Suppressor macrophage (primary cell): ENCODE measurements at regions not wholly inside any gene's neighbourhood (a gene's known extent, or its start where the extent isn't known, plus 50 kb on each side); places are given as distances from the start of the nearest gene placed in this dataset.

Experiments
- DNase-seq, 4 experiments: peaks; one replicate each; pipeline ENCODE4 v3.0.0-alpha.2; 2020 to 2022

DNA sequence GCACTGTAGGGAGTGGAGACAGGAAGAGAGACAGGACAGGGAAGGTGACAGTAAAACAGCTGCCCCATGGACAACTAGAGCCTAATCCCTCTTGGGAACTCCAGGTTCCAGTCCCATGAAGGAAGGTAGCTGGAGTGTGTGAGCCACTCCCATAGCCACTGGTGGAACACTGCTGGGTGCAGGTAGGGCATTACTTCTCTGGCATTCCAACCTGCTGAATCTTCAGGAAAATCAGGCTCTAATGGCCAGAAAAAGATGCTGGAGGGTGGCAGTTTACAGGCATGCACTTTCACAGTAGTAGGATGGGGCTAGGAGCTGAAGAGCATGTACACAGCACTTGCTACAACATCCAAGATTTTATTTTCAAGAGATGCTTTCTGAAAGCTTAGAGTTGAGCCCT is 259.4 kb downstream of the AUH start:
- no peak for DNase-seq

DNA sequence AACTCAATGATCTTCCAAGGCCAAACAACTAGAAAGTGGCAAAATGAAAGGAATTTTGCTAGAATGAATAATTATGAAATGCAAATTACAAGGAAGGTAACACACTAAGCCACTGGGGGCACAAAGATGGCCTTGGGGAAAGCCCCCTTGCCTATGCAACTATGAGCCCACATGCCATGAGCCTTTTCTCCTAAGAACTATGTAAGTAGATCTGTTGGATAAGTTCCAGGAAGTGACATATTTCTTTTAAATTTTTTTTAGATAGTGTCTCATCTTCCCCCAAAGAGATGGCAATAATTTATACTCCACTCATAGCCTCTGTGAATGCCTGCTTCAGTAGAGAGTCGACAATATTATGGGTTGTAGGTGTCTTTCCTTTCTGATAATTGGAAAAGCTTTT is 257.8 kb downstream of the AUH start:
- DNase-seq: peak in 1 of 4 experiments; percentile 12

DNA sequence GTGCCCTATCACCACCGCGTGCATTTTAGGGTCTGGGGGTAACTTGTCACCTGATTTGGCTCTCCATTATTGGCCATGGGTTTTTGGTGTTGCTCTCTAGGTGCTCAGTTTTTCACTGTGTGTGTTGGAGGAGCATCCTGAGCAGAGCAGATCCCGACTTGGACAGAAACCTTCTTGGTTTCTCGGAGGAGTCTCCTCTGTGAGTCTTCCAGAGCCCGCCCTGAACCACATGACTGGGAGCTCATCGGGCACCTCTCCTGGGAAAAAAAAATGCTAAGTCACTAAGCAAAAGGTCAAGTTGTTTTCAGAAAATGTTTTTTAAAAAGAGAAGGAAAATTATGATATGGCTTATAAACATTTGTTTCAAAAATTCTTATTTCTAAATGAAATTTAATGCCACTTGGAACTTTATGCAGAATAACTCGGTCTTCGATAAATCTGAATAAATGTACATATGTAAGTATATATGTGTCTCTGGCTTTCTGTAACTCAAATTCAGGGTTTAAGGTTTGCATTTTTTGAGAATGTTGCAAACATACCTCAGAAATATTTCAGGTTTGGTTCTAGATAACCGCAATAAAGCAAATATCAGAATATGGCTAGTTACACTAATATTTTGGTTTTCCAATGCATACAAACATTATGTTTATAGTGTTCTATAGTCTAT is 255.2 kb downstream of the AUH start:
- no peak for DNase-seq

GRCh38 chr9:91111226-91111625 is 250.5 kb downstream of the AUH start:
- no peak for DNase-seq

DNA sequence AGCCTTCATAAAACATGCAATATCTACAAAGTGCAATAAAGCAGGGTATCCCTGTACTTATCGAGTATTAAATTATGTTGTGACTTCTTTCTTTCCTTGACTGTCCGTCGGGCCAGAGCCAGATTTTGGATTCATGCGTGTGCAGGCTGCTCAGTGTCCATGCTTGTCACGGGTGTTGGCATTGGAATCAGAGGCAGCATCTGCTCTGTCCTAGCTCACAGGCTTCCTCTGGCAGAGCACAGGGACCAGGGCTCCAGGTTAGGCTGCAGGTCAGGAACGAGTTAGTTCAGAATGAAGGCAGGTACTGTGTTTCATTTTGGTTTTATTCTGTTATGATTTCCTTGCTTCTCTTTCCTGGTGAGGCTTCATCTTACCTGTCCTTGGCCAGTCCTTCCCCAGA is 249.8 kb downstream of the AUH start:
- DNase-seq: no peak

GRCh38 chr9:91113016-91113415 is 248.7 kb downstream of the AUH start:
- no peak for DNase-seq

GRCh38 chr9:91114450-91114849 is 247.3 kb downstream of the AUH start:
- DNase-seq: no peak

DNA sequence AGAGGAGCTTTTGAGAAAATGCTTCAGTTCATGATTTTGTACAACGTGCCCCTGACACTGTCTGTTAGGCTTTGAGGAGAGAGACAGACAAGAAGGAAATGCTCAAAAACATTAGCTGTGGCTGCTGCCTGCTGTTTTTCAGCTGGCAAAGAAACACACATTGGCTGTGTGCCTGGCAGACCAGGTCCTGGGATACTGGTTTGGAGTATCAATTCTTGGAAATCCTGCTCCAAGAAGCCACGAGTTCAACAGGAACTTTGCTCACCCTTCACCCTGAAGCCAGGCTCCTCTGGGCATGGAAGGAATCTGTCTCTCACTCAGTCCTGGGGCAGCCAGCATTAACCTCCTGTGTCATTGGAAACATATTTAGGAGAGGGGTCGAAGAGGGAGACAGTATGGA is 245.5 kb downstream of the AUH start:
- no peak for DNase-seq

DNA sequence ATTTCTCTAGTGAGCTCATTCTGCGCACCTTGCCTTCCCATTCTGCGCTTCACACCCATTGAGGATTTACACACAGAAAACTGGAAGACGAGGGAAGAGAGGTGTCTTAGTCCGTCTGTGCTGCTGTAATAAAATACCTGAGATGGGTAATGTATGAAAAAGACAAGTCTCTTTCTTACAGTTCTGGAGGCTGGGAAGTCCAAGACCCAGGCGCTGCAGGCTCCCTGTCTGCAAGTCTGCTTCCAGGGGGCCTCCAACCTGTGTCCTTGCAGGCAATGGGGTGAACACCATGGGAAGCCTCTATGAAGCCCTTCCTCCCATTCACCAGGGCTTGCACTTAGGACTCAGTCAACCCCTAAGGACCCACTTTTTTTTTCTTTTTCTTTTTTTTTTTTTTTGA is 245.0 kb downstream of the AUH start:
- DNase-seq: no peak

DNA sequence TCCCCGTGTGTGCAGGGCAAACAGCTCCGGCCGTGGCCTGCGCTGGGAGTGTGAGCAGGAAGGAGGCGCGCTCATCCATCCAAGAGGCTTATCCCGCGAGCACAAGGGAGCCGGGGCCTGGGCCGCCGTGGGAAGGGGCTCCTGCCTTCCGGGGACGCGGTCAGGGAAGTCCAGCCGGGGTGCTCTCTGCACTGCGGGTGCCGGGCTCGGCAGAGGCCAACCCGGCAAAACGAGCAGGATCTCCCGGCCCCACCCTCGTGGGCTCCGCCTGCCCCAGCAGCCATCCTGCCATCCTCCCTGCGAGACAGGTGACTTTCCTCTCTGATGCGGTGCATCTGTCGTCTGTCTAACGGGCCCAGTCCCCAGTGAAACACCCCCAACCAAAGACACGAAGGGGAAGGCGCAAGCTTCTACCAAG is 244.2 kb downstream of the AUH start:
- no peak for DNase-seq

DNA sequence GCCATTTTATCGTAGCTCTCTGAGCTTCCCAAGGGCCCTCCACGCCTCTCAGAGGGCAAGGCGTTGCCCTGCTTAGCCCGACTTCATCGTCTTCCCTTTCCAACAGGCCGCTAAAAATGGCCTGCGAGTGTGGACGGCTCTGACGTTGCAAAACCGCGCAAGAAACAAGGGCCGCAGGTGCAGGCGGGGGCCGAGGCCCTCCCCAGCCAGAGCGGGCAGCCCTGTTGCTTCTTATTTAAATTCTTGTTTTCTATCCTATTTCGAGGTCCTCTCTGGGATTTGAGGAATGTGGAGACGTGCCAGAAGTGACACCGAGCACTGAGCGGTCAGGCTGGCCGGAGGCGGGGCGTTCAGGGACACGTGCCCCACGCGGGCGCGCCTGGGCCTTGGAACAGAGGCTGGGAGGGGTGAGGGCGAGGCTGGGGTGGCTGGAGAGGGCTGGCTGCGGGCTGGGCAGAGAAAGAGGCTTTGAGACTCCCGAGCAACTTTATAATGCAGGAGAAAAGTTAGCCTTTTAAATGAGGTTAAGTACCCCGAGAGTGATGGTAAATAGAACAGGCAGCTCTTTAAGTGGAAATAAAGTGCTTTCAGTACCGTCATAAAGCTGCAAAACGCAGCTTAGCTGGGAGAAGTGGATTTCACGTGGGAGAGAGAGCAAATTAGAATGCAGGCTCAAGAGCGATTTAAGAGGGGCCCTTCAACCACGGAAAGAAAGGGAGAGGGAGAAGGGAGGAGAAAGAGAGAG is 243.6 kb downstream of the AUH start:
- peak; percentile 31 to 70 (median 50) for DNase-seq

- no peak for DNase-seq
These were observed 243.1 kb downstream of the AUH start for GRCh38 chr9:91118704-91119025.

GRCh38 chr9:91119142-91119541 is 242.6 kb downstream of the AUH start:
- DNase-seq: no peak

DNA sequence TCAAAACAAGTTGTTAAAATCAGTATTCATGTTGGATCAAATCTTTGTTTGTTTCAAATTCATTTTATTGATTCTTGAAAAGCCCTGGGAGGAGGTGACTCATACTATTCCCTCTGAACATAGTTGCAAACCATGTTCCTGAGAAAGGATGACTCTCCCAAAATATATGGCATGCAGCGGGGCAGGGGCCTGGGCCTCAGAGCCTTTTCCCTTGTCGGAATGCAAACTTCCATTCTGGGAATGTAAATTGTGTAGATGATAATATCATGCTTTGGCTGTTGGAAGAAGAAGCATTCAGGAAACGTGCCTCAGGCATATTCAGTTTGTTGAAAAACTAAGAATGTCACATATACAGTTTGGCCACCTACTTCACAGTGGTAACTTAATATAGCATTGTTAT is 242.0 kb downstream of the AUH start:
- DNase-seq: no peak

- no peak for DNase-seq
These were observed 241.5 kb downstream of the AUH start for GRCh38 chr9:91120200-91120599.

GRCh38 chr9:91122755-91123154 is 239.0 kb downstream of the AUH start:
- DNase-seq: no peak

GRCh38 chr9:91126761-91127445 is 234.8 kb downstream of the AUH start:
- DNase-seq: no peak

GRCh38 chr9:91127653-91128052 is 234.1 kb downstream of the AUH start:
- DNase-seq: no peak

GRCh38 chr9:91130796-91131318 is 230.9 kb downstream of the AUH start:
- DNase-seq: no peak

DNA sequence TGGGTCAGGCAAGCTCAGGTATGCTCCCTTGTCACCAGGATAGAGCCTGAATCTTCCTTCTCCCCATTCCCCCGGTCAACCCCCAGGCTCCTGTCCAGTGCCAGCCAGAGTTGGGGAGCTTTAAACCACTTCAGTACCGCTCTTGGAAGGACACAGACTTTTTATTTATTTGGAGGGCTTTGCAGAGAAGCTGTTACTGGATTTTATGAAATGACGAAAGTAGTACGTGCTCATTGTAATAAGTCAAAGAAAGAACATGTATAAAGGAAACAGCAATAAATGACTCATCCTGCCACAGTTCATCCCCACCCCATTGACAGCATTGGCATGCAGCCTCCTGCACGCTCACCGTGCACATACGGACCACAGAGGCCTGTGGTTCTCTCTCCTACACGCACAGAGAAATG is 230.3 kb downstream of the AUH start:
- peak; percentile 37 to 72 (median 48) for DNase-seq

GRCh38 chr9:91132576-91133073 is 229.1 kb downstream of the AUH start:
- no peak for DNase-seq

DNA sequence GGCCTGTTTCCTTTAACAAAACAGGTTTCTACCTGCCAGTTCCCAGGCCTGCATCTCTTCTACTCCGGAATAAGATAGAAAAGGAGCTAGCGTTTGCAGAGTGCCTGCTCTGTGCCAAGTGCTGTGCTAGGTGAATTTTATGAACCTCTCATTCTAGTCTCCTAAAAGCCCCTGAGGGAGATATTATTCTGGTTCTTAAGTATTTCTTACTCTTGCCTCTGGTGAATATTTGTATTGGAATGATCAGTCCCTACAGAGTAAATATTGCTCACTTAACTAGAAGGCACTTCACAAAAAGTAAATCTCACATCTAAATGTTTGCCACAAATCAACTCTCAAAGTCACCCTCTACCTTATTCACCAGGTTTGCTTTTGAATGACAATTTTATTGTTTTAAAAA is 227.1 kb downstream of the AUH start:
- DNase-seq: no peak

DNA sequence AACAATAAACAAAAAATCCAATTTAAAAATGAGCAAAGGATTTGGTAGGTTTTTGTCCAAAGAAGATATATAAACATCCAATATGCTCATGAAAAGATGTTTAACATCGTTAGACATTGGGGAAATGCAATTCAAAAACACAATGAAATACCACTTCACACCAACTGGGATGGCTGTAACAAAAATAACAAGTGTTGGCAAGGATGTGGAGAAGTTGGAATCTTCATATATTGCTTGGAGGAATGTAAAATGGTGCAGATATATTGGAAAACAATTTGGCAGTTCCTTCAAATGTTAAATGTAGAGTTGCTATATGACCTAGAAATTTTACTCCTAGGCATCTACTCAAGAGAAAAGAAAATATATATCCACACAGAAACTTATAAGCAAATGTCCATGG is 224.3 kb downstream of the AUH start:
- no peak for DNase-seq

DNA sequence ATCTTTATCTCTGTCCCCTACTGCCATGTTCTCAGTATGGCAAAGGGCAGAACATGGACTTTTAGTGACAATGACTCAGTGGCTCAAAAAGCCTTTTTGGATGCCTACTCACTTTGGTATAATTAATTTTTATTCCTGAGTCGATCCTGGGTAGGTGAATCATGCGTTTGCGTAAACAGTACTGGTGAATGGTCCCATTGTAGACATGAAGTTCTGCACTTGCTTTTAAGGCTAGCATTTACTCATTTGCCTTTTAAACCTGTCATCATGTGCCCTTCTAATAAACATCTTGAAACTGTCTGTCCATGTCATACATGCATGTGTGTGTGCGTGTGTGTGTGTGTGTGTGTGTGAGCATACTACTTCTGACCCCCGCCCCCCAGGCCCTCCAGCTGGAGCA is 223.0 kb downstream of the AUH start:
- DNase-seq: no peak
